ENCODE measurements at regions not wholly inside any gene's neighbourhood (a gene's known extent, or its start where the extent isn't known, plus 50 kb on each side); places are given as distances from the start of the nearest gene placed in this dataset.

- FAIRE-seq, result no peak
- H3K4me1 ChIP-seq, result no peaks in the 10 kb centered on the region
- no peak overlapping the region for H3K27ac ChIP-seq
- H3K4me2 ChIP-seq, result no peak overlapping the region
- 32% methylated on average over 2 of the region's 2 CpGs for WGBS (ENCODE audit: missing lambda C conversion rate)
- POLR2A ChIA-PET, result no interaction called here
- no peak for DNase-seq (ENCODE audit: low read depth in 1 of 2, low spot score in 1 of 2)
- CTCF ChIA-PET, result interaction anchor here (0.7 kb wide), 1 partner anchor 15 kb away, joined by 3 read pairs; no protein-coding TSS in a partner anchor
- no peak for TF ChIP-seq FOSL2 (IDR thresholded peaks at IDR 0.05)
- TF ChIP-seq FOSL2 (CRISPR knock-in tag; IDR thresholded peaks at IDR 0.05), result no peak
- no peak for TF ChIP-seq JUN (IDR thresholded peaks at IDR 0.05)
- TF ChIP-seq NFE2L2 (conservative IDR thresholded peaks at IDR 0.05; ENCODE audit: low read length), result no peak
- TF ChIP-seq MYC (IDR thresholded peaks at IDR 0.05; ENCODE audit: borderline replicate concordance, low read length), result no peak
- TF ChIP-seq HOXA7 (CRISPR knock-in tag; IDR thresholded peaks at IDR 0.05), result no peak
- no peak for TF ChIP-seq CEBPB (IDR thresholded peaks at IDR 0.05)
- H3K9me3 ChIP-seq, result 0 out of 3 replicates have a peak, but pooled peaks cover 2% of the 10 kb centered on the region
- no peak for ATAC-seq
- no peak overlapping the region for H3K4me3 ChIP-seq
These were observed 97.4 kb upstream of the JAZF1 start for GRCh38 chr7:28277958-28278357.

DNA sequence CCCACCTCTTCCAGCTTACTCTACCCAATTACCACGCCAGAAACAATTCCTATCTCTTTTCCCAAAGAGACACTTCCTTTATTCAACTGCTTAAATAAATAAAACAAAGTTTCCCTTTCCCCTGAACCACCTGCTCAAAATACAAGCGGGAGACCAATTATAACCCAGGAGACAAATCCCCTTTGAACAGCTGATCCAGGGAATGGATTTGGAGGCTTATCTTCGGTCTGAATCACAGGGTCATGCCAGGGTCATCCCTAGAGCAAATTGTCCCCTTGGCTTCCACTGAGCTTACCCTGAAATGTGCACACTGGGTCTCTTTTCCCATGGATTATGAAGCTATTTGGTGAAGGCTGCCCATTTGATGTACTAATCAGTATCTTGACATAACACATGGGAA, 99.9 kb upstream of the JAZF1 start:
- ChIA-PET CTCF (interaction anchor here (1.2 kb wide), 1 partner anchor 647 kb away, joined by 3 read pairs; no protein-coding TSS in a partner anchor), POLR2A (no interaction called here)
- DNase-seq (ENCODE audit: low read depth in 1 of 2, low spot score in 1 of 2), result no peak
- Histone ChIP-seq H3K4me3 (no peak overlapping the region), H3K27ac (no peak overlapping the region), H3K4me1 (no peaks in the 10 kb centered on the region), H3K4me2 (no peak overlapping the region), H3K9me3 (no peaks in the 10 kb centered on the region)
- 22% methylated on average over 3 of the region's 3 CpGs for WGBS (ENCODE audit: missing lambda C conversion rate)
- no peak for FAIRE-seq
- ATAC-seq, result no peak
- TF ChIP-seq, protein P1, sequence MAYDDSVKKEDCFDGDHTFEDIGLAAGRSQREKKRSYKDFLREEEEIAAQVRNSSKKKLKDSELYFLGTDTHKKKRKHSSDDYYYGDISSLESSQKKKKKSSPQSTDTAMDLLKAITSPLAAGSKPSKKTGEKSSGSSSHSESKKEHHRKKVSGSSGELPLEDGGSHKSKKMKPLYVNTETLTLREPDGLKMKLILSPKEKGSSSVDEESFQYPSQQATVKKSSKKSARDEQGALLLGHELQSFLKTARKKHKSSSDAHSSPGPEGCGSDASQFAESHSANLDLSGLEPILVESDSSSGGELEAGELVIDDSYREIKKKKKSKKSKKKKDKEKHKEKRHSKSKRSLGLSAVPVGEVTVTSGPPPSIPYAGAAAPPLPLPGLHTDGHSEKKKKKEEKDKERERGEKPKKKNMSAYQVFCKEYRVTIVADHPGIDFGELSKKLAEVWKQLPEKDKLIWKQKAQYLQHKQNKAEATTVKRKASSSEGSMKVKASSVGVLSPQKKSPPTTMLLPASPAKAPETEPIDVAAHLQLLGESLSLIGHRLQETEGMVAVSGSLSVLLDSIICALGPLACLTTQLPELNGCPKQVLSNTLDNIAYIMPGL (CRISPR knock-in tag; IDR thresholded peaks at IDR 0.05; ENCODE audit: borderline replicate concordance), result no peak
- TF ChIP-seq, protein P2, sequence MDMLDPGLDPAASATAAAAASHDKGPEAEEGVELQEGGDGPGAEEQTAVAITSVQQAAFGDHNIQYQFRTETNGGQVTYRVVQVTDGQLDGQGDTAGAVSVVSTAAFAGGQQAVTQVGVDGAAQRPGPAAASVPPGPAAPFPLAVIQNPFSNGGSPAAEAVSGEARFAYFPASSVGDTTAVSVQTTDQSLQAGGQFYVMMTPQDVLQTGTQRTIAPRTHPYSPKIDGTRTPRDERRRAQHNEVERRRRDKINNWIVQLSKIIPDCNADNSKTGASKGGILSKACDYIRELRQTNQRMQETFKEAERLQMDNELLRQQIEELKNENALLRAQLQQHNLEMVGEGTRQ (IDR thresholded peaks at IDR 0.05), result no peak
- TF ChIP-seq HDAC2 (IDR thresholded peaks at IDR 0.05) (no peak), FOSB (CRISPR knock-in tag; IDR thresholded peaks at IDR 0.05) (no peak), TFCP2L1 (CRISPR knock-in tag; IDR thresholded peaks at IDR 0.05) (no peak), TP53 (CRISPR knock-in tag; IDR thresholded peaks at IDR 0.05) (no peak), MAFK (IDR thresholded peaks at IDR 0.05; ENCODE audit: partially characterized antibody) (no peak), BHLHE40 (IDR thresholded peaks at IDR 0.05; ENCODE audit: low read depth, low read length) (no peak), PHF8 (IDR thresholded peaks at IDR 0.05; ENCODE audit: borderline replicate concordance, low read depth) (no peak), HOXB13 (CRISPR knock-in tag; IDR thresholded peaks at IDR 0.05; ENCODE audit: low read depth) (no peak), MAZ (IDR thresholded peaks at IDR 0.05; ENCODE audit: borderline replicate concordance, low read depth, low read length) (no peak), NR3C1 (IDR thresholded peaks at IDR 0.05) (no peak), HEYL (CRISPR knock-in tag; IDR thresholded peaks at IDR 0.05) (no peak), ESRRA (IDR thresholded peaks at IDR 0.05; ENCODE audit: borderline replicate concordance, low read length) (no peak), HES2 (IDR thresholded peaks at IDR 0.05) (no peak)
- TF ChIP-seq, protein P3, sequence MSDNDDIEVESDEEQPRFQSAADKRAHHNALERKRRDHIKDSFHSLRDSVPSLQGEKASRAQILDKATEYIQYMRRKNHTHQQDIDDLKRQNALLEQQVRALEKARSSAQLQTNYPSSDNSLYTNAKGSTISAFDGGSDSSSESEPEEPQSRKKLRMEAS (IDR thresholded peaks at IDR 0.05), result no peak
- TF ChIP-seq, protein P4, sequence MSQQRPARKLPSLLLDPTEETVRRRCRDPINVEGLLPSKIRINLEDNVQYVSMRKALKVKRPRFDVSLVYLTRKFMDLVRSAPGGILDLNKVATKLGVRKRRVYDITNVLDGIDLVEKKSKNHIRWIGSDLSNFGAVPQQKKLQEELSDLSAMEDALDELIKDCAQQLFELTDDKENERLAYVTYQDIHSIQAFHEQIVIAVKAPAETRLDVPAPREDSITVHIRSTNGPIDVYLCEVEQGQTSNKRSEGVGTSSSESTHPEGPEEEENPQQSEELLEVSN (IDR thresholded peaks at IDR 0.05; ENCODE audit: borderline replicate concordance, low read depth), result no peak

Measured in A549 (cell line).